GM12873 (cell line): ENCODE measurements at regions not wholly inside any gene's neighbourhood (a gene's known extent, or its start where the extent isn't known, plus 50 kb on each side); places are given as distances from the start of the nearest gene placed in this dataset.

Experiments
- CTCF ChIP-seq: IDR thresholded peaks from 2 replicates; pipeline ENCODE4 v1.5.1; 2012; ENCODE audit warnings: low read depth, mild to moderate bottlenecking, moderate library complexity, low read length, control low read depth; ENCODE audit not compliant: insufficient read depth; ENCODE audit errors: missing control alignments

GRCh38 chr4:28787947-28788346 is 1927.3 kb downstream of the STIM2 start:
- TF ChIP-seq CTCF = no peak

DNA sequence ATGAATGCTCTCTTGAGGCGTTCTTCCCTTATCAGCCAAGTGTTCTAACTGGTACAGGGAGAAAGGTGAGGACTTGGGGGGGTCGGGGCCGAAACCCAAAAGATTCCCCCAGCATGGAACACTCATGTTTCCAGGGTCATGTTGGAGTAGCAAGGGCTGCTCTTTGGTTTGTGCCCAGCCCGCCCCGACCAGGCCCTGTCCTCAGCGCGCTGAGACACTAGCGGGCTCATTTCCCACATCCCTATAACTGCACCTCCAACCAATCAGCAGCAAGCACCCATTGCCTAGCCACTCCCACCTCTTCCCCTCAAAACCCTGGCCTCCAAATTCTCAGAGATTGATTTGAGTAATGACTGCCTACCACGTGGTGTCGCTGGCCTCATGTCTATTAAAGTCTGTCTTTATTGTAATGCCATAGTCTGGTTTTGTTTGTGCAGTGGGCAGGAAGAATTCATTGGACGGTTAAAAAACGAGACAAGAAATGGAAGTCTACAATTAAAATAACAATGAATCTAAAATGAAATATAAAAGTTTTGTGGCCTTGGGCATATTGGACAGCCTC is 1928.4 kb downstream of the STIM2 start:
- TF ChIP-seq CTCF = no peak

DNA sequence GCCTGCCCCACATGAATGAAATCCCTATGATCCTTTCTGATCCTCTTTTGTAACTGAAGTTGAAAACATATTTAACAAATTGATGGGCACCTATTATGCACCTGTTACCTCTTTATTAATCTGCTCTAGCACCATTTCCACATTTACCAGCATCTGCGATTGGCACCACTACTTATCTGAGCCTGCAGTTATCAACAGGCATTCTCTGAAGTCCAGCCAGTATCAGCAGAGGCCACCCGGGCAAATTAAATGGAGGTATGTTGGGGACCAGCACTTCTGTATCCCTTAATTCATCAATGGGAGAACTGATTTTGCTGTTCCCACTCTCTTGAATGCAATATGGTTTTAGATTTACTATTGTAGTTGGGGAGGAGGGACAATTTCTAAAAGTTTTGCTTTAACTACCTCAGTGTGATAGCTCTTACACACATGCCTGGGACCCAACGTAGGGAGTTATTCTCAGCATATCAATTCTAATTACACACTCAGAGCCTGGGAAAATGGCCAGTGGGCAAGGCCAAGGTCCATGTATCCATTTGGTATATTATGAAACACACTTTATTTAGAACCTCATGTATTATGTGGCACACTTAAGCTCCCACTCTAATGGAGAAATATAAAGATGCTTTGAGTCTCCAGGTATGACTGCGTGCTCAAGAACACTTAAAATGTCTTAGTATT is 1927.1 kb upstream of the PCDH7 start:
- TF ChIP-seq CTCF = no peak

- TF ChIP-seq CTCF = no peak
Measured at GRCh38 chr4:28799696-28800095, 1920.5 kb upstream of the PCDH7 start.

GRCh38 chr4:28811025-28811424 is 1909.1 kb upstream of the PCDH7 start:
- TF ChIP-seq CTCF = no peak

DNA sequence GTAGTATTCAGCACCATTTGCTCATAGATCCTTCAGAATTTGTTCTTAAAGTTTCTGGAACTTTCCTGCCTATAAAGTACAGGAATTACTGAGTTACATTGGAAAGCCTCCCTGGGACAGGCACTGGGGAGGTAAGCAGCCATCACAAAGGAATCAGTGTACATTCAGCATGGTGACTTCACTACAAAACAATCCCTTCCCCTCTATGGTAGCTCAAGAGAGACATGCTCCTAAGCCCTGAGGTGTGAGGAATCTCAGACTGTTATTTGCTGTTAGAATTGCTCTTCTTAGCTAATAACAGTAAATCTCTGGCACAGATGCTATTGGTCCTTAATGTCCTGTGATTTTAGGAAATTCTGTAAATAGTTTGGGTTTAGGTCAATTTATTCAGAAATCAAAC is 1898.0 kb upstream of the PCDH7 start:
- TF ChIP-seq CTCF = no peak

GRCh38 chr4:28827866-28828265 is 1892.3 kb upstream of the PCDH7 start:
- no peak for TF ChIP-seq CTCF
